Endodermal cell (in vitro differentiated cells): ENCODE measurements at regions not wholly inside any gene's neighbourhood (a gene's known extent, or its start where the extent isn't known, plus 50 kb on each side); places are given as distances from the start of the nearest gene placed in this dataset.
"Not testable (repeated sequence)": the region's sequence is repeated elsewhere in the genome, so short reads cannot be mapped to it uniquely, and the experiment has no call there.

Experiments used
- DNase-seq: peaks from one replicate; pipeline ENCODE4 v3.0.0-alpha.2; 2017
- H3K27ac ChIP-seq: 2 replicates; pipeline ENCODE4 v1.5.1; 2013; ENCODE audit warnings: mild to moderate bottlenecking, low read depth, low read length, moderate library complexity
- H3K27me3 ChIP-seq: 2 replicates; pipeline ENCODE4 v1.6.1; 2013; ENCODE audit warnings: mild to moderate bottlenecking, low read length, moderate library complexity; ENCODE audit not compliant: insufficient read depth, control insufficient read depth, poor library complexity, severe bottlenecking
- H3K36me3 ChIP-seq: 2 replicates; pipeline ENCODE4 v1.7.0; 2013; ENCODE audit warnings: mild to moderate bottlenecking, low read length, moderate library complexity; ENCODE audit not compliant: control insufficient read depth, insufficient read depth
- H3K4me1 ChIP-seq: one replicate; pipeline ENCODE4 v1.7.0; 2013; ENCODE audit warnings: low read length; ENCODE audit not compliant: control insufficient read depth, insufficient read depth
- H3K4me3 ChIP-seq: 2 replicates; pipeline ENCODE4 v1.5.1; 2013; ENCODE audit warnings: mild to moderate bottlenecking, low read length, moderate library complexity
- H3K9ac ChIP-seq: 2 replicates; pipeline ENCODE4 v1.6.1; 2013; ENCODE audit warnings: mild to moderate bottlenecking, low read length, moderate library complexity; ENCODE audit not compliant: poor library complexity, severe bottlenecking; ENCODE audit errors: extremely low read depth
- H3K9me3 ChIP-seq: 2 replicates; pipeline ENCODE4 v1.6.1; 2013; ENCODE audit warnings: mild to moderate bottlenecking, low read length, moderate library complexity; ENCODE audit not compliant: control insufficient read depth
- H3K27ac Mint-ChIP-seq: 2 replicates; pipeline ENCODE4 v1.8.0; 2020; ENCODE audit warnings: mixed read lengths
- H3K27me3 Mint-ChIP-seq: 2 replicates; pipeline ENCODE4 v1.8.0; 2021; ENCODE audit warnings: mild to moderate bottlenecking, mixed read lengths; ENCODE audit not compliant: insufficient read depth
- H3K36me3 Mint-ChIP-seq: 2 replicates; pipeline ENCODE4 v1.8.0; 2020; ENCODE audit warnings: low read depth, mixed read lengths
- H3K4me1 Mint-ChIP-seq: 2 replicates; pipeline ENCODE4 v1.8.0; 2020; ENCODE audit warnings: mixed read lengths
- H3K4me3 Mint-ChIP-seq: 2 replicates; pipeline ENCODE4 v1.8.0; 2020; ENCODE audit warnings: mild to moderate bottlenecking, moderate library complexity, mixed read lengths
- H3K9me3 Mint-ChIP-seq: 2 replicates; pipeline ENCODE4 v1.8.0; 2020; ENCODE audit warnings: mild to moderate bottlenecking, mixed read lengths
- CTCF ChIP-seq: fragments of 200-600 bp; sonication (generic); conservative IDR thresholded peaks from 2 replicates; pipeline ENCODE4 v1.5.0; 2021; ENCODE audit warnings: antibody characterized with exemption, mild to moderate bottlenecking
- WGBS, 2 experiments: methylation state at CpG; one replicate each; pipeline versions ENCODE4 v1.1.5 to v1.1.7; 2013; ENCODE audit warnings: missing lambda C conversion rate in 2 of 2, mixed read lengths in 1 of 2; ENCODE audit not compliant: insufficient coverage in 1 of 2, insufficient read length in 1 of 2; 5-methylcytosine and 5-hydroxymethylcytosine counted together

GRCh38 chr11:103812680-103813079 is 223.8 kb upstream of the DDI1 start:
- Histone ChIP-seq H3K27ac (no peak overlapping the region), H3K36me3 (no peaks in the 10 kb centered on the region), H3K4me3 (no peak overlapping the region), H3K9me3 (no peaks in the 10 kb centered on the region), H3K27me3 (peaks cover 38% of the 10 kb centered on the region), H3K9ac (no peak overlapping the region), H3K4me1 (no peaks in the 10 kb centered on the region)
- H3K4me3 Mint-ChIP-seq, result no peak overlapping the region
- peaks cover 5% of the 10 kb centered on the region for H3K27me3 Mint-ChIP-seq
- no peak for TF ChIP-seq CTCF
- H3K36me3 Mint-ChIP-seq, result no peaks in the 10 kb centered on the region
- 57 to 64% methylated on average over 1 to 3 of the region's 3 CpGs for WGBS, 2 experiments
- H3K9me3 Mint-ChIP-seq, result peaks cover 4% of the 10 kb centered on the region
- H3K4me1 Mint-ChIP-seq, result peaks cover 9% of the 10 kb centered on the region
- no peak overlapping the region for H3K27ac Mint-ChIP-seq
- no peak for DNase-seq

GRCh38 chr11:103820345-103820744 is 216.1 kb upstream of the DDI1 start:
- not testable (repeated sequence) for H3K36me3 ChIP-seq, DNase-seq, H3K27me3 Mint-ChIP-seq, H3K27ac Mint-ChIP-seq, H3K27me3 ChIP-seq, H3K9ac ChIP-seq, H3K4me1 ChIP-seq, H3K4me1 Mint-ChIP-seq, H3K27ac ChIP-seq, H3K4me3 ChIP-seq, H3K4me3 Mint-ChIP-seq, H3K36me3 Mint-ChIP-seq
- H3K9me3 Mint-ChIP-seq, result peaks cover 39% of the 10 kb centered on the region
- 87 to 98% methylated on average over 7 to 8 of the region's 8 CpGs for WGBS, 2 experiments
- peaks cover 12% of the 10 kb centered on the region for H3K9me3 ChIP-seq

GRCh38 chr11:103824116-103824515 is 212.3 kb upstream of the DDI1 start:
- WGBS, 2 experiments, result 69 to 85% methylated on average over 1 of the region's 1 CpG
- no peak overlapping the region for H3K27ac Mint-ChIP-seq
- H3K27ac ChIP-seq, result no peak overlapping the region
- H3K27me3 Mint-ChIP-seq, result no peaks in the 10 kb centered on the region
- no peak overlapping the region for H3K4me3 ChIP-seq
- DNase-seq, result no peak
- H3K36me3 ChIP-seq, result no peaks in the 10 kb centered on the region
- TF ChIP-seq CTCF, result no peak
- H3K9ac ChIP-seq, result no peak overlapping the region
- H3K9me3 ChIP-seq, result peaks cover 12% of the 10 kb centered on the region
- no peaks in the 10 kb centered on the region for H3K4me1 Mint-ChIP-seq
- H3K27me3 ChIP-seq, result no peaks in the 10 kb centered on the region
- H3K36me3 Mint-ChIP-seq, result no peaks in the 10 kb centered on the region
- peaks cover 31% of the 10 kb centered on the region for H3K9me3 Mint-ChIP-seq
- H3K4me3 Mint-ChIP-seq, result no peak overlapping the region
- no peaks in the 10 kb centered on the region for H3K4me1 ChIP-seq

- no peak overlapping the region for H3K27ac Mint-ChIP-seq
- TF ChIP-seq CTCF, result no peak
- H3K27me3 Mint-ChIP-seq, result no peaks in the 10 kb centered on the region
Measured at GRCh38 chr11:103825469-103825868, 211.0 kb upstream of the DDI1 start.

More at GRCh38 chr11:103825469-103825868, 211.0 kb upstream of the DDI1 start:
- no peak overlapping the region for H3K27ac ChIP-seq
- 96% methylated on average over 2 of the region's 2 CpGs; no CpG with 5 or more reads in 1 of the 2 experiments for WGBS, 2 experiments
- H3K4me1 ChIP-seq, result no peaks in the 10 kb centered on the region
- H3K4me3 ChIP-seq, result no peak overlapping the region
- DNase-seq, result no peak
- H3K36me3 Mint-ChIP-seq, result no peaks in the 10 kb centered on the region
- no peak overlapping the region for H3K4me3 Mint-ChIP-seq
- H3K36me3 ChIP-seq, result no peaks in the 10 kb centered on the region
- H3K9me3 ChIP-seq, result peaks cover 11% of the 10 kb centered on the region
- H3K27me3 ChIP-seq, result no peaks in the 10 kb centered on the region
- H3K9me3 Mint-ChIP-seq, result peaks cover 17% of the 10 kb centered on the region
- H3K9ac ChIP-seq, result no peak overlapping the region
- H3K4me1 Mint-ChIP-seq, result no peaks in the 10 kb centered on the region
